MM.1S (cell line): ENCODE measurements at regions not wholly inside any gene's neighbourhood (a gene's known extent, or its start where the extent isn't known, plus 50 kb on each side); places are given as distances from the start of the nearest gene placed in this dataset.

Experiments used
- DNase-seq: peaks from one replicate; pipeline ENCODE4 v3.0.0-alpha.2; 2015
- H2AFZ ChIP-seq: fragments of 300-600 bp; sonication (generic); 2 replicates; pipeline ENCODE4 v1.6.0; 2016; ENCODE audit warnings: antibody characterized with exemption, low read length
- H3F3A ChIP-seq: fragments of 300-600 bp; sonication (generic); 2 replicates; pipeline ENCODE4 v1.6.1; 2016; ENCODE audit warnings: mild to moderate bottlenecking, antibody characterized with exemption, low read length, moderate library complexity, mixed read lengths; ENCODE audit not compliant: insufficient read depth
- H3K27ac ChIP-seq: fragments of 300-600 bp; sonication (generic); 2 replicates; pipeline ENCODE4 v1.5.1; 2016; ENCODE audit warnings: mild to moderate bottlenecking, low read length
- H3K27me3 ChIP-seq: fragments of 300-600 bp; sonication (generic); replicated peaks from 2 replicates; pipeline ENCODE4 v1.6.0; 2016; ENCODE audit warnings: low read length; ENCODE audit not compliant: insufficient read depth
- H3K36me3 ChIP-seq: fragments of 300-600 bp; sonication (generic); replicated peaks from 2 replicates; pipeline ENCODE4 v1.6.1; 2016; ENCODE audit warnings: mild to moderate bottlenecking, low read length, mixed read lengths; ENCODE audit not compliant: insufficient read depth
- H3K4me1 ChIP-seq: fragments of 300-600 bp; sonication (generic); 2 replicates; pipeline ENCODE4 v1.6.1; 2016; ENCODE audit warnings: low read length, mixed read lengths
- H3K4me2 ChIP-seq: fragments of 300-600 bp; sonication (generic); 2 replicates; pipeline ENCODE4 v1.6.0; 2016; ENCODE audit warnings: low read depth, low read length
- H3K4me3 ChIP-seq: fragments of 300-600 bp; sonication (generic); 2 replicates; pipeline ENCODE4 v1.5.1; 2016; ENCODE audit warnings: low read length, mixed read lengths
- H3K79me2 ChIP-seq: fragments of 300-600 bp; sonication (generic); 2 replicates; pipeline ENCODE4 v1.6.1; 2016; ENCODE audit warnings: mixed run types, low read length, mixed read lengths
- H3K9ac ChIP-seq: fragments of 300-600 bp; sonication (generic); 2 replicates; pipeline ENCODE4 v1.6.1; 2016; ENCODE audit warnings: low read length, mixed read lengths
- H3K9me2 ChIP-seq: fragments of 300-600 bp; sonication (generic); replicated peaks from 2 replicates; pipeline ENCODE4 v1.6.1; 2016; ENCODE audit warnings: mild to moderate bottlenecking, low read length, mixed read lengths; ENCODE audit not compliant: insufficient read depth
- H3K9me3 ChIP-seq: fragments of 300-600 bp; sonication (generic); replicated peaks from 2 replicates; pipeline ENCODE4 v1.6.1; 2016; ENCODE audit warnings: mild to moderate bottlenecking, low read length, mixed read lengths; ENCODE audit not compliant: insufficient read depth
- H4K20me1 ChIP-seq: fragments of 300-600 bp; sonication (generic); 2 replicates; pipeline ENCODE4 v1.6.1; 2016; ENCODE audit warnings: mild to moderate bottlenecking, low read length, moderate library complexity, mixed read lengths; ENCODE audit not compliant: insufficient read depth
- EZH2 ChIP-seq: fragments of 300-600 bp; sonication (generic); optimal IDR thresholded peaks from 2 replicates; pipeline ENCODE3; 2017; ENCODE audit warnings: low read depth, mild to moderate bottlenecking, antibody characterized with exemption, low read length, mixed read lengths
- EZH2phosphoT487 ChIP-seq: fragments of 300-600 bp; sonication (generic); IDR thresholded peaks from 2 replicates; pipeline ENCODE4 v1.6.1; 2018; ENCODE audit warnings: antibody characterized with exemption, low read length
- TF ChIP-seq, protein P1 (sequence below): fragments of 300-600 bp; sonication (generic); IDR thresholded peaks from 2 replicates; pipeline ENCODE4 v1.5.1; 2016; ENCODE audit warnings: antibody characterized with exemption, low read length, mixed read lengths

DNA sequence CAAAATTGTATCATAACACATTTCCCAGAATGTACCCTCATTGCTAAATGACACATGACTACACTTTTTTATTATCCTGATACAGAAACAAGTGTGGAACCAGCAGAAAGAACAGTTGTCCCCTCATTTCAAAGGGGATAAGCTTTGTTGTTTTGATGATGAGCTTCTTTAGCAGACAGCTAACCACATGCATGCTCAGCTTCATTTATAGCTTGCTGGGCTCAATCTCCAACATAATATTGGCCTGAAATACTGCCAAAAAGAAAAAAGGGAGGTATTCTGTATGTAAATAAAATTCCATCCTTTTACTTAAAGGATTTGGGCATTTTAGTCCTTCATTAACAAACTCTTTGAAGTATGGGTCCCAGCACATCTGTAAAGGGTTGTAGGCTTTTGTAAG is 120.4 kb downstream of the SPATA31D1 start:
- no peaks in the 10 kb centered on the region for H3K36me3 ChIP-seq

DNA sequence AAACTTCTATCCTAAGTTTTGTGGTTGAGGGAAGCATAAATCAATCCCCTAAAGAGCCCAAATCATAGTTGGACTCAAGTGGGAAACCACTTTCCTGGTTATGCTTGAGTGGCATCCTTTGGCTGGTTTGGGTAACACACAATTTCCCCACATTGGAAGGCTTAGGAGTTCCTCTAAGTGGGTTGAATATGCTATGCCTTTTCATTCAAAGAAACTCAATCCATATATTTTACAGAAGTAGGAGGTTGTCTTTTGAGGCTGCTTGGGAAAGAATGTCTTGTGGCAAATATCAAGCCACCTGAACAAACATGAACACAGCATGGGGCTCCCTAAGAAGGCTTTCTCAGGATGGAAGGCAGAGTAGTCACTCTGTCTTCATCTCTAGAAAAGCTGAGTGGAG is 121.1 kb downstream of the SPATA31D1 start:
- H2AFZ ChIP-seq: no peak overlapping the region
- no peaks in the 10 kb centered on the region for H3K36me3 ChIP-seq
- TF ChIP-seq, protein P1, sequence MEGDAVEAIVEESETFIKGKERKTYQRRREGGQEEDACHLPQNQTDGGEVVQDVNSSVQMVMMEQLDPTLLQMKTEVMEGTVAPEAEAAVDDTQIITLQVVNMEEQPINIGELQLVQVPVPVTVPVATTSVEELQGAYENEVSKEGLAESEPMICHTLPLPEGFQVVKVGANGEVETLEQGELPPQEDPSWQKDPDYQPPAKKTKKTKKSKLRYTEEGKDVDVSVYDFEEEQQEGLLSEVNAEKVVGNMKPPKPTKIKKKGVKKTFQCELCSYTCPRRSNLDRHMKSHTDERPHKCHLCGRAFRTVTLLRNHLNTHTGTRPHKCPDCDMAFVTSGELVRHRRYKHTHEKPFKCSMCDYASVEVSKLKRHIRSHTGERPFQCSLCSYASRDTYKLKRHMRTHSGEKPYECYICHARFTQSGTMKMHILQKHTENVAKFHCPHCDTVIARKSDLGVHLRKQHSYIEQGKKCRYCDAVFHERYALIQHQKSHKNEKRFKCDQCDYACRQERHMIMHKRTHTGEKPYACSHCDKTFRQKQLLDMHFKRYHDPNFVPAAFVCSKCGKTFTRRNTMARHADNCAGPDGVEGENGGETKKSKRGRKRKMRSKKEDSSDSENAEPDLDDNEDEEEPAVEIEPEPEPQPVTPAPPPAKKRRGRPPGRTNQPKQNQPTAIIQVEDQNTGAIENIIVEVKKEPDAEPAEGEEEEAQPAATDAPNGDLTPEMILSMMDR: no peak
- no peak for TF ChIP-seq EZH2
- TF ChIP-seq EZH2phosphoT487: no peak
- no peak for DNase-seq
- H3K4me1 ChIP-seq: no peaks in the 10 kb centered on the region
- H3F3A ChIP-seq: no peaks in the 10 kb centered on the region
- no peak overlapping the region for H3K4me2 ChIP-seq
- no peak overlapping the region for H3K9ac ChIP-seq
- H3K27me3 ChIP-seq: no peaks in the 10 kb centered on the region
- no peak overlapping the region for H3K4me3 ChIP-seq
- H3K9me3 ChIP-seq: no peaks in the 10 kb centered on the region
- no peaks in the 10 kb centered on the region for H3K9me2 ChIP-seq
- no peaks in the 10 kb centered on the region for H4K20me1 ChIP-seq
- no peaks in the 10 kb centered on the region for H3K79me2 ChIP-seq
- H3K27ac ChIP-seq: no peak overlapping the region

More for the DNA sequence above, 120.4 kb downstream of the SPATA31D1 start:
- Histone ChIP-seq H3K9me2 (no peaks in the 10 kb centered on the region), H3K27ac (no peak overlapping the region), H3K9ac (no peak overlapping the region), H2AFZ (no peak overlapping the region), H3F3A (no peaks in the 10 kb centered on the region), H3K79me2 (no peaks in the 10 kb centered on the region), H3K4me3 (no peak overlapping the region), H3K4me2 (no peak overlapping the region), H3K9me3 (no peaks in the 10 kb centered on the region), H3K4me1 (no peaks in the 10 kb centered on the region), H3K27me3 (no peaks in the 10 kb centered on the region), H4K20me1 (no peaks in the 10 kb centered on the region)
- no peak for TF ChIP-seq EZH2phosphoT487
- no peak for TF ChIP-seq EZH2
- TF ChIP-seq, protein P1: no peak
- DNase-seq: no peak

DNA sequence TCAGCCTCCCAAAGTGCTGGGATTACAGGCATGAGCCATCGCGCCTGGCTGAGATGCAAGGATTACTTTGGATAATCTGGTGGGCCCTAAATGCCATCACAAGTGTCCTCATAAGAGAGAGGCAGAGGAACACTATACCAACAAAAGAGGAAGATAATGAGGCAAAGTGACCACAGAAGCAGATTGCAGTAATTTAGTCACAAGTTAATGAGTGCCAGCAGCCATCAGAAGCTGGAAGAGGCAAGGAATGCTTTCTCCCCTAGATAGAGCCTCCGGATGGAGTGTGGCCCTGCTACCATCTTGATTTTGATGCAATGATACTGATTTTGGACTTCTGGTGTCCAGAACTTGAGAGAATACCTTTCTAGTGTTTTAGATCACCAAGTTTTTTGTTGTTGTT is 122.3 kb downstream of the SPATA31D1 start:
- no peaks in the 10 kb centered on the region for H3F3A ChIP-seq
- H3K4me2 ChIP-seq: no peak overlapping the region
- no peak overlapping the region for H3K4me3 ChIP-seq
- no peaks in the 10 kb centered on the region for H3K9me3 ChIP-seq
- H3K36me3 ChIP-seq: no peaks in the 10 kb centered on the region
- TF ChIP-seq EZH2phosphoT487: no peak
- TF ChIP-seq, protein P1: no peak
- no peak for TF ChIP-seq EZH2
- H3K79me2 ChIP-seq: no peaks in the 10 kb centered on the region
- no peak for DNase-seq
- H3K27ac ChIP-seq: no peak overlapping the region
- no peaks in the 10 kb centered on the region for H4K20me1 ChIP-seq
- no peaks in the 10 kb centered on the region for H3K9me2 ChIP-seq
- H2AFZ ChIP-seq: no peak overlapping the region
- no peaks in the 10 kb centered on the region for H3K4me1 ChIP-seq
- H3K27me3 ChIP-seq: no peaks in the 10 kb centered on the region
- no peak overlapping the region for H3K9ac ChIP-seq
